C1 segment of cervical spinal cord (tissue), 14 donors: ENCODE measurements at regions not wholly inside any gene's neighbourhood (a gene's known extent, or its start where the extent isn't known, plus 50 kb on each side); places are given as distances from the start of the nearest gene placed in this dataset.

ENCODE experiments used
- DNase-seq, 14 donors: peaks; one replicate each; lab custom pipeline; 2025; lab: John Stamatoyannopoulos, UW

- no peak for DNase-seq
Observed at GRCh38 chr3:31048143-31048542, 153.7 kb upstream of the GADL1 start.

DNA sequence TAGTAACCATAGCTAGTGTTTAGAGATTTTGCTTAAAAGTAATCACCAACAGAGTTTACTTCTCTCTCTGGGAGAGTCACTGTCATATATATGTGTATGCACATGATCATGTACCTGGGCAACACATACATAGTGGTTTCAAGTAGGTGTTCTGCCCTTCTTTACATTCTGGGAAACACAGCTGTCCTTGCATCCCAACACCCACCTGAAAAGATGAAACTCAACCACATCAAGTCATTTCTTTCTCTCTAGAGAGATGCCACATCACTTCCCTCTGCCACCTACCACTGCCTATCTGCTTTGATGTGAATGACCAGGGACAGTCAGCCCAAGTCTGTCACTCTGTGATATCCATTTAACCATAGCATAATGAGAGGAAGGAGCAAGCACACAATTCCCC lies 155.8 kb upstream of the GADL1 start:
- no peak for DNase-seq

GRCh38 chr3:31051226-31051625 lies 156.8 kb upstream of the GADL1 start:
- DNase-seq, result no peak

DNA sequence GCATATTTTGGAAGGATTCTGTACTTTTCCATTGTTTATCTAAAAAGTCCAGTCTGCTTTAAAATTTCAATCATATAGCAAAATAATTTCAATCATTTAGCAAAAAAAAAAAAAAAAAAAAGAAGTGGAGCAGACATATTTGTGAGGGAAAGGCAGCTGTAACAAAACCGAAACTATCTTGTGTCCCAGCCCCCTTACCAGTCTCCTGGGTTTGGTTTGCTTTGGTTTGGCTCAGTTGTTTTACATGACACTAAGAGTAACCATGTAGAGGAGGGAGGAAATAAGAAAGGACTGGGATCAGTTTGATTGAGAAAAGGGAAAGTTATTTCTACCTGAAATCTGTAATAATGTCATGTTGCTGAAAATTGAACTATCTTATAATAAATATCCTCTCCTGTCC lies 158.8 kb upstream of the GADL1 start:
- no peak for DNase-seq

GRCh38 chr3:31054032-31054431 lies 159.6 kb upstream of the GADL1 start:
- DNase-seq, result no peak

DNA sequence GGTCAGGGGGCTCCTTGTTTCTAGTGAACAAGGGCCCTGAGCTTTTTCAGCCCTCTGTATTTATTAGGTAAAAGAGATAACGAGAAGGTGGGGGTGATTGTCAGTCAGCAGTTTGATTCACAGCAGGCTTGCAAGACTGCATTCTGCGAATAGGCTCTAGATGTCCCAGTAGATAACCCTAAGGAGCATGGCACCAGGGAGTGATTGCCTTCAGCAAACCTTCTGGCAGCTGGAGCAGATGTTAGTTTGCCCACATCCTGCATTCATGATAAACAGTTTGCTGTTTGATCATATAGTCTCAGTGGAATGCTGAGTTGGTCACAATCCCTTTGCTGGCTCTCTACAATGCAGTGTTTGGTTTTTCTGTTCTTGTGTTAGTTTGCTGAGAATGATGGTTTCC lies 161.3 kb upstream of the GADL1 start:
- DNase-seq, result no peak

DNA sequence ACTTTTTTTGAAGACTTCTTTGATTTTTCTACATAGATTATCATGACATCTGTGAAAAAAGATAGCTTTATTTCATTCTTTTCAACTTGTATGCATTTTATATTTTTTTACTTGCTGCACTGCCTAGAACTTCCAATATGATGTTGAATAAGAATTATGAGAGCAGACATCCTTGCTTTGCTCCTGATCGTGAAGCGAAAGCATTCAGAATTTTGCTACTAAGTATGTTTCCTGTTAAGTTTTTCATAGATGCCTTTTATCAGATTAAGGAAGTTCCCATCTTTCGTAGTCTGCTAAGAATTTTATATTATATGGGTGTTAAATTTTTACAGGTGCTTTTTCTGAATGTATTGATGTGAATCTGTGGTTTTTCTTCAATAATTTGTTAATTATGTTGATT lies 163.4 kb upstream of the GADL1 start:
- DNase-seq, result no peak

DNA sequence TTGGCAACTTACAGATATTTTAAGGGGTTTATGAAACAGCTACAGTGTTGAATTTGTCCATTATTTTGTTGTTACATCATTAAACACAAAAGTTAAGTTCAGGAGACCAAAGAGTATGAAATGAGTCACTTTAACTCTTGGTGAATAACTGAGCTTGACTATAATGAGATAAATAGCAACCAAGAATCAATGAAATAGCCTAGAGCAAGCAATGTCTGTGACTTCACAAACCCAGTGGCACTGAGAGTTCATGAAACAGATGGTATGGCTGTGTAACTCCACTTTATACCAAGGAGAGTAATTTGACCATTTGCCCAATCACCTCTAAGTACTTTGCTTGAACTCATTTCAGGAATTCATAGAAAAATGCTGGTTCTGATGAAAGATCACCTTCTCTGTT lies 169.6 kb upstream of the GADL1 start:
- no peak for DNase-seq

GRCh38 chr3:31065765-31066164 lies 171.3 kb upstream of the GADL1 start:
- DNase-seq, result no peak

DNA sequence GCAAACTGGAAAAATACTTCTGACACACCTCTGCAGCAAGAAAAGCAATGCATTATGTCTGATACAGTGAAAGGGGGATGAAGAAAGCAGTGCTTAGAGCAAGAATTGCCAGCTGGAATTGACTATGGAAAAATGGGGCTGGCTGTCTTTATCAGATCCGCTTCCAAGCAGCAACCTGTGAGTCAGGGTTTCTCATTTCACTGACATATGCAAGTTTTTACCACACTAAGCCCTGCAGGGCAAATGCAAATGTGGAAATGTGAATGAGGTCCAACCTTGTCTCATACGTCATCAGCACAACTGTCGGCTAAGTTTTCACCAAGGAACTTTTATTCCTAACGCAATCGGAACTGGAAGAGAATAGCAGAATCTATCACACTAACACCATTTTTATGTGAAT lies 172.5 kb upstream of the GADL1 start:
- DNase-seq, result no peak

GRCh38 chr3:31075471-31075870 lies 181.0 kb upstream of the GADL1 start:
- DNase-seq, result no peak

GRCh38 chr3:31075876-31076275 lies 181.4 kb upstream of the GADL1 start:
- DNase-seq, result no peak

DNA sequence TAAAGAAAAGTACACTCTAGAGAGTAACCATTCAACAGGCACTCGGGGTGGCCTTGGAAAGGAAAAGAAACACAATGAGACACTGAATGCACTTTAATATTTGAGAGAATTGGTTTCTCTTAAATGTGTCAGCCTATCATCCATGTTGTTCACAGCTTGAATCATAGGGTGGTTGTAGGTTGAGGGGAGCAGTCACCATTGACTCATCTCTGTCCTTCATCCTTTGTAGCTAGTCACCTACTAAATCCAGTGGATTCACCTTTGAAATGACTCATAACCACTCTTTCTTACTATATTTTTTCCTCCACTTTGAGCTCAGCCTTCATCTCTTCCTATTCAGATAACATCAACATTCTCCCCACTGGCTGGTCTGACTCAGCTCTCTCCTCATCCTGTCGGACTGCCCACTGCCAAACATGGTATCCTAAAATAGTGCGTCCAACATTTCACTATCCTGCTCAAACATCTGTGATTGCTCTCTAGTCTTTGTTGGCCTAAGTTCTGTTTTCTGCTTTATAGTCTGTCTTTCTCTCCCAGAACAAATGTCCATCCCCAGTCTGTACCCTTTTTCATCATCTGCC lies 182.7 kb upstream of the GADL1 start:
- DNase-seq, result no peak

DNA sequence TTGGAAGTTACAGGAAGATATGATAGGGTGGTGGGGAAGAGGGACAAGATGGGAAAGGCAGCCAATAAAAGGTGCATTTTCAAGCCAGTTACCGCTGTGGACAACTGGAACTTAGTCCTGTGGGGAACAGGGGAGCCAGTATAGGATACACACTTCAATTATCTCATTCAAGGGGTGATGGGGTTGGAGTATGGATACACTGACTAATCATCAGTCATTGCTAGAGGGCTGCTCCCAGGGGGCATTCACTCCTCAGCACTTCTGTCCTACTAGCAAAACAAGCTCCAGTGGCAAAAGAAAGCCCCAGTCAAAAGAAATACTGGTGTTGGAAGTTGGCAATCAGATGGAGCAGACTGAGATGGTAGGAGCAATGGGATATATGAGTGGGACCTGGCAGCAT lies 183.4 kb upstream of the GADL1 start:
- no peak for DNase-seq

DNA sequence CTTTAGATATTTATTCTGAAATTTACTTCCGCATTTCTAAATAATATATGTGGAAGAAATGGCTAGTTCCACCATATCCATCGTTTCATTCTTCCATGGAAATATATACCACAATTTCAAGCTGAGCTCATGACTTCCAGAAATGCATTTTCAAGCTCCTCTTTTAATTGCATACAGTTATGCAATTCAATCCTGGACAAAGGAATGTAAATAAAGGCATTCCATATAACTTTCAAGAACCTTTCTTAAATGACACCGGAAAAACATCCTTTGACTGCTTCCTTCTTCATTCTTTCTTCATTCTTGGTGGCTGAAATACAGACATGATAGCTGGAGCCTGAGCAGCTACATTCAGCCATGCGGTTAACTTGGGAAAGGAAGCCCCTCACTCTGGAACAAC lies 185.2 kb upstream of the GADL1 start:
- DNase-seq, result no peak

DNA sequence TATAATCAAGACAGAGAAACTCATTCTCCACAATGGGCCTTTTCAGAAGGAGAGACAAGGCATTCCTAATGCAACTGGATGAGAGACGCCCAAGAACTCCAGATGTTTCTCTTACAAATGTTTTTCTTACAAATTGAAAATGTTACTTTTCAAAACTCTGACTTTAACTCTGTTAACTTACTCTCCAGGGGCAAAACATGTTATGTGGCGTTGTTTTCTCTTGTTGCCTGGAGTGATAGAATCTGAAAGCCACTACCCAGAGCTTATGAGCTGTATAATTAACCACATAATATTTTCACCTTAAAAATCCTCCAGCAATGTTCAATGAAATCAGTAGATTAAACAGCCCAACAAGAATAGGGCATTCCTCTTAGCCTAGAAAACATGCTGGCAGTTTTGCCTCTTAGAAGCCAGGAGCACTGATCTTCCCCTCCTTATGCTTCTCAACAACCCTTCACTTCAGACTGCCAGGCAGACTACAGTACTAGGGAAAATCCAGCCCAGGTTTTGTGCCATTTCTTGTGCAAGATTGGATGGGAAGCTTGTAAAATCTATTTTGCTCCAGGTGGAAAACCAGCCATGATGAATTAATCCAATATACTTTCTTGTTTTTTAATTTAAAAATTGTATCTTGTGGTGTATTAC lies 186.7 kb upstream of the GADL1 start:
- no peak for DNase-seq

- DNase-seq, result no peak
Observed at GRCh38 chr3:31086148-31086547, 191.7 kb upstream of the GADL1 start.

GRCh38 chr3:31086698-31087097 lies 192.2 kb upstream of the GADL1 start:
- DNase-seq, result no peak

GRCh38 chr3:31091748-31092147 lies 197.3 kb upstream of the GADL1 start:
- DNase-seq, result no peak

- no peak for DNase-seq
Observed at GRCh38 chr3:31092748-31093589, 198.5 kb upstream of the GADL1 start.

DNA sequence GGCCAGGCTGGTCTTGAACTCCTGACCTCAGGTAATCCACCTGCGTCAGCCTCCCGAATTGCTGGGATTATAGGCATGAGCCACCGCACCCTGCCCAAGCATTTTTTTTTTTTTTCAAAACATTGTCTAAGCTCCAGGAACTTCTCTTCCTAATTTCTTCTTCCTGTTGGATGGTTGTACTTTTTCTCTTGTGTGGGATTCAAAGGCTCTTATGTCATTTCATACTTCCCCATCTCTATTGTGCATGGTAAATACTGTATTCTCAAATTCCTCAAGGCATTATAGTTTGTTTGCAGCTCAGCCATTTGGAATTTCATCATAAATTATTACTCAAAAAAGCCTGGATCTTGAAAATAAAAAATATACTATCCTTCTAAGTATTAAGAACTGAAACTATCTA lies 199.1 kb upstream of the GADL1 start:
- no peak for DNase-seq

- DNase-seq, result no peak
Observed at GRCh38 chr3:31094048-31094447, 199.6 kb upstream of the GADL1 start.

- no peak for DNase-seq
Observed at GRCh38 chr3:31095255-31095654, 200.8 kb upstream of the GADL1 start.
